ENCODE measurements at regions not wholly inside any gene's neighbourhood (a gene's known extent, or its start where the extent isn't known, plus 50 kb on each side); places are given as distances from the start of the nearest gene placed in this dataset.
A peak's percentile ranks its signal among the peaks of the same experiment; 100 is the strongest.
"Not testable (repeated sequence)": the region's sequence is repeated elsewhere in the genome, so short reads cannot be mapped to it uniquely, and the experiment has no call there.

- peaks cover 34 to 48% of the 10 kb centered on the region in 2 donors for H3K27me3 Mint-ChIP-seq
- no peak for DNase-seq (ENCODE audit: low spot score)
- H3K9me3 Mint-ChIP-seq = no peaks in the 10 kb centered on the region
- no peak overlapping the region for H3K27ac Mint-ChIP-seq
- H3K4me3 Mint-ChIP-seq = no peak overlapping the region
- H3K4me1 Mint-ChIP-seq (ENCODE audit: low read depth in 2 of 2) = no peaks in the 10 kb centered on the region
- peak; percentile 15 to 53 for ATAC-seq
- no peaks in the 10 kb centered on the region for H3K36me3 Mint-ChIP-seq
Measured at GRCh38 chr3:170801597-170801996, 68.4 kb downstream of the RPL22L1 start.

DNA sequence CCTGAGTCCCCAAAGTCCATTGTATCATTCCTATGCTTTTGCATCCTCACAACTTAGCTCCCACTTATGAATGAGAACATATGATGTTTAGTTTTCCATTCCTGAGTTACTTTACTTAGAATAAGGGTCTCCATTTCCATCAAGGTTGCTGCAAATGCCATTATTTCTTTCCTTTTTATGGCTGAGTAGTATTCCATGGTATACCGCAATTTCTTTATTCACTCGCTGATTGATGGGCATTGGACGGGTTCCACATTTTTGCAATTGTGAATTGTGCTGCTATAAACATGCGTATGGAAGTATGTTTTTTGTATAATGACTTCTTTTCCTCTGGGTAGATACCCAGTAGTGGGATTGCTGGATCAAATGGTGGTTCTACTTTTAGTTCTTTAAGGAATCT is 69.7 kb downstream of the RPL22L1 start:
- not testable (repeated sequence) for H3K9me3 Mint-ChIP-seq; H3K36me3 Mint-ChIP-seq; H3K4me3 Mint-ChIP-seq; DNase-seq (ENCODE audit: low spot score); H3K27ac Mint-ChIP-seq; H3K4me1 Mint-ChIP-seq (ENCODE audit: low read depth in 2 of 2); ATAC-seq
- peaks cover 31 to 45% of the 10 kb centered on the region in 2 donors for H3K27me3 Mint-ChIP-seq

DNA sequence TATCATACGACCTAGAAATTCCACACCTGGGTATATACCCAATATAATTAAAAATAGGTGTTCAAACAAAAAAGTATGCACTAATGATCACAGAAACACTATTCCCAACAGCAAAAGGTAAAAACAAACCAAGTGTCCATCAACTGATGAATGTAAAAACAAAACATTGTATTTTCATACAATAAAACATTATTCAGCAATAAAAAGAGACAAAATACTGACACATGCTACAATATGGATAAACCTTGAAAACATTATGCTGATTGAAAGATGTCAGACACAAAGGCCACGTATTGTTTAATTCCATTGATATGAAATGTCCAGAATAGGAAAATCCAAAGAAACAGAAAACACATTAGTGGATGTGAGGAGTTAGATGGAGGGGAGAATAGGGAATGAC is 71.0 kb downstream of the RPL22L1 start:
- Mint-ChIP-seq H3K27me3 (peaks cover 24 to 32% of the 10 kb centered on the region in 2 donors), H3K9me3 (no peaks in the 10 kb centered on the region), H3K36me3 (no peaks in the 10 kb centered on the region), H3K27ac (no peak overlapping the region), H3K4me1 (ENCODE audit: low read depth in 2 of 2) (no peaks in the 10 kb centered on the region), H3K4me3 (no peak overlapping the region)
- DNase-seq (ENCODE audit: low spot score) (no peak), ATAC-seq (no peak)

DNA sequence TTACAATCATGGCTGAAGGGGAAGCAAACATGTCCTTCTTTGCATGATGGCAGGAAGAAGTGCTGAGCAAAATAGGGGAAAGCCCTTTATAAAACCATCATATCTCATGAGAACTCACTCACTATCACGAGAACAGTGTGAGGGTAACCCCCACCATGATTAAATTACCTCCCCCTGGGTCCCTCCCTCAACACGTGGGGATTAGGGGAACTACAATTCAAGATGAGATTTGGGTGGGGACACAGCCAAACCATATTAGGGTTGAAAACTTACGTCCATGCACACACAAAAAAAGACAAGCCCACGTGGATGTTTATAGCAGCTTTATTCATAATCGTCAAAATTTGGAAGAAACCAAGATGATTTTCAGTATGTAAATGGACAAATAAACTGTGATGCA is 72.3 kb downstream of the RPL22L1 start:
- H3K9me3 Mint-ChIP-seq = no peaks in the 10 kb centered on the region
- H3K4me1 Mint-ChIP-seq (ENCODE audit: low read depth in 2 of 2) = no peaks in the 10 kb centered on the region
- ATAC-seq (no peak), DNase-seq (ENCODE audit: low spot score) (no peak)
- H3K27me3 Mint-ChIP-seq = peaks cover 20 to 25% of the 10 kb centered on the region in 2 donors
- no peak overlapping the region for H3K4me3 Mint-ChIP-seq
- H3K27ac Mint-ChIP-seq = no peak overlapping the region
- H3K36me3 Mint-ChIP-seq = no peaks in the 10 kb centered on the region

- H3K4me3 Mint-ChIP-seq = no peak overlapping the region
- peaks cover 0 to 12% of the 10 kb centered on the region in 2 donors for H3K27me3 Mint-ChIP-seq
- H3K9me3 Mint-ChIP-seq = no peaks in the 10 kb centered on the region
- DNase-seq (ENCODE audit: low spot score) = no peak
- ATAC-seq = no peak
- H3K36me3 Mint-ChIP-seq = no peaks in the 10 kb centered on the region
- H3K27ac Mint-ChIP-seq = no peak overlapping the region
- H3K4me1 Mint-ChIP-seq (ENCODE audit: low read depth in 2 of 2) = no peaks in the 10 kb centered on the region
Measured at GRCh38 chr3:170792471-170792870, 77.5 kb downstream of the RPL22L1 start.

- Mint-ChIP-seq H3K4me1 (ENCODE audit: low read depth in 2 of 2) (no peaks in the 10 kb centered on the region), H3K9me3 (no peaks in the 10 kb centered on the region), H3K27me3 (peaks cover 14 to 15% of the 10 kb centered on the region in 2 donors), H3K27ac (no peak overlapping the region), H3K4me3 (no peak overlapping the region), H3K36me3 (no peaks in the 10 kb centered on the region)
- DNase-seq (ENCODE audit: low spot score) = no peak
- no peak for ATAC-seq
Measured at GRCh38 chr3:170790647-170791046, 79.3 kb downstream of the RPL22L1 start.

DNA sequence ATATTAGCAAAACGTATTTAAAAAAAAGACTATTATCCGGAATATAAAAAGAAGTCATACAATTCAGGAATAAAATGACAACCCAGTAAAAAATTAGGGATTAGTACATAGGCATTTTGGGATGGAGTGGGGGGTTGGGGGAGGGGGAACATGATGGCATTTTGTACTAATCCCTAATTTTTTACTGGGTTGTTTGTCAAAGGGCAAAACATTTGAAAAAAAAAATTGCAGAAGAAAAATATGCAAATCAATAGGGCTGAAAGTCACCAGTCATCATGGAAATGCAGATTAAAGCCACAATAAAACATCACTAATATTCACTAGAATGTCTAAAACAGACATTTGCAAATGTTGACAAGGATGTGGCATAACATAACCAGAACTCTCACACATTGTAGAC is 82.5 kb downstream of the RPL22L1 start:
- ATAC-seq (no peak), DNase-seq (ENCODE audit: low spot score) (no peak)
- no peaks in the 10 kb centered on the region for H3K4me1 Mint-ChIP-seq (ENCODE audit: low read depth in 2 of 2)
- H3K36me3 Mint-ChIP-seq = no peaks in the 10 kb centered on the region
- no peak overlapping the region for H3K4me3 Mint-ChIP-seq
- H3K9me3 Mint-ChIP-seq = no peaks in the 10 kb centered on the region
- H3K27me3 Mint-ChIP-seq = peaks cover 31 to 43% of the 10 kb centered on the region in 2 donors
- H3K27ac Mint-ChIP-seq = no peak overlapping the region

- Mint-ChIP-seq H3K36me3 (no peaks in the 10 kb centered on the region), H3K4me3 (no peak overlapping the region), H3K27me3 (peaks cover 32 to 54% of the 10 kb centered on the region in 2 donors), H3K9me3 (no peaks in the 10 kb centered on the region), H3K27ac (no peak overlapping the region), H3K4me1 (ENCODE audit: low read depth in 2 of 2) (no peaks in the 10 kb centered on the region)
- DNase-seq (ENCODE audit: low spot score) (no peak), ATAC-seq (no peak)
Measured at GRCh38 chr3:170785454-170785853, 84.5 kb downstream of the RPL22L1 start.

DNA sequence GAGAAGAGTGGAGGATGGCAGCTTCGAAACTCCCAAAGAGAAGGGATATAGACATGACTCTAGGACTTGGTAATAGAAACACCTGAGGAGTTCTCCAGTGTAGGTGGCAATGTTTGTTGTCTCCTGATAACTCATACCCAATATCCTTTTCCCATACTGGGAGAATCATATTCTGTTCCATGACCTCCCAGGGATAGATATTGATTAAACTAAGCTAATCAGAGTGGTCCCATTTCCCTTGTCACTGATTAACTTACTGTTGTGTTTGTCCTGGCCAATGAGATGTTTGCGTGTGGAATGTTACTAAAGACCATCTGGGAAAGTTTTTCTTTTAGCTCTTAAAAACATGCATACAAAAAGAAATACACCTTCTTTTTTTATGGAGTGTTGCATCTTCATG is 85.6 kb downstream of the RPL22L1 start:
- Mint-ChIP-seq H3K4me1 (ENCODE audit: low read depth in 2 of 2) (no peaks in the 10 kb centered on the region), H3K36me3 (no peaks in the 10 kb centered on the region), H3K27me3 (peaks cover 36 to 54% of the 10 kb centered on the region in 2 donors), H3K27ac (no peak overlapping the region), H3K4me3 (no peak overlapping the region), H3K9me3 (no peaks in the 10 kb centered on the region)
- DNase-seq (ENCODE audit: low spot score) (no peak), ATAC-seq (no peak)

GRCh38 chr3:170780955-170781354 is 89.0 kb downstream of the RPL22L1 start:
- no peaks in the 10 kb centered on the region for H3K9me3 Mint-ChIP-seq
- no peaks in the 10 kb centered on the region for H3K36me3 Mint-ChIP-seq
- no peak for ATAC-seq
- no peak overlapping the region for H3K4me3 Mint-ChIP-seq
- peaks cover 38 to 55% of the 10 kb centered on the region in 2 donors for H3K27me3 Mint-ChIP-seq
- H3K4me1 Mint-ChIP-seq (ENCODE audit: low read depth in 2 of 2) = no peaks in the 10 kb centered on the region
- H3K27ac Mint-ChIP-seq = no peak overlapping the region
- DNase-seq (ENCODE audit: low spot score) = no peak

- DNase-seq (ENCODE audit: low spot score) = no peak
- Mint-ChIP-seq H3K4me3 (no peak overlapping the region), H3K9me3 (no peaks in the 10 kb centered on the region), H3K27me3 (peaks cover 36 to 50% of the 10 kb centered on the region in 2 donors), H3K4me1 (ENCODE audit: low read depth in 2 of 2) (no peaks in the 10 kb centered on the region), H3K36me3 (no peaks in the 10 kb centered on the region), H3K27ac (no peak overlapping the region)
- no peak for ATAC-seq
Measured at GRCh38 chr3:170780471-170780870, 89.5 kb downstream of the RPL22L1 start.

DNA sequence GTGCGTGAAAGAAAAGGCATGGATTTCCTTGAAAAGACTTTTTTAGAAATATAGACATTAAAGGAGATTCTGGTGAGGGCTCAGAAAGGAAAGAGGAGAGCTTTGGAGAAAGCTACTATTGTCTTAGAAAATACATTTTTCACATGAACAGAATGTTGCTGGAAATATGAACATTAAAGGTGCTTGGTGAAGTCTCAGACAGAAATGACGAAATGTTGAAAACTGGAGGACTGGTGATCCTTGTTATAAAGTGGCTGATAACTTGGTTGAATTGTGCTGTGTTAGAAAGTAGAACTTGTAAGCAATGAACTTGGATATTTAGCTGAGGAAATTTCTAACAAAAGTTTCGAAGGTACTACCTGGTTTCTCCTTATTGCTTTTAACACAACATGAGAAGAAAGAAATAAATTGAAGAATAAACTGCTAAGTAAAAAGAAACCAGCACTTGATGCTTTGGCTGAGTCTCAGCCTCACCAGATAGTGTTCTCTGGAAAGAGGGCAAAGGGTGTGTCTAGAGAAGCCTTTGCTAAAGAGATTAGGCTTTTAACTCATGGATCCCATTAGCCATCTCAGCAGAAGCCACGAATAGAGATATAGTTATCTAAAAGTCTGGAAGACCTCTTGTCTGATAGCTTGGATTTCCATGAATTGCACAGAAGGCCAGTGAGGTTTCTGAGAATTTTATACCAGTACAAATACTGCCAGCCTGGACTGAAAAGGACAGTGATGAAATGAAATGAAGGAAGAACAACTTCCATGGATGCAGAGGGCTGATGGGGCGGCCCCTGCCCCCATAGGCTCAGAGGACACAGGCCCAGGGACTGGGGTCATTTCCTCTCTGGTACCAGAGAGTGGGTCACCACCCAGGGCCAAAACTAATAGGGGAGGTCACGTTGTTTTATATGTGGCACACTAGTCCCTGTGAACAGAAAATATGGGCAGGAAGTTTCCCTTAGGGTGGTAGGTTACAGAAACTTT is 91.5 kb downstream of the RPL22L1 start:
- ATAC-seq (no peak), DNase-seq (ENCODE audit: low spot score) (no peak)
- Mint-ChIP-seq H3K36me3 (no peaks in the 10 kb centered on the region), H3K4me3 (no peak overlapping the region), H3K27ac (no peak overlapping the region), H3K9me3 (no peaks in the 10 kb centered on the region), H3K27me3 (peaks cover 26 to 34% of the 10 kb centered on the region in 2 donors), H3K4me1 (ENCODE audit: low read depth in 2 of 2) (no peaks in the 10 kb centered on the region)

DNA sequence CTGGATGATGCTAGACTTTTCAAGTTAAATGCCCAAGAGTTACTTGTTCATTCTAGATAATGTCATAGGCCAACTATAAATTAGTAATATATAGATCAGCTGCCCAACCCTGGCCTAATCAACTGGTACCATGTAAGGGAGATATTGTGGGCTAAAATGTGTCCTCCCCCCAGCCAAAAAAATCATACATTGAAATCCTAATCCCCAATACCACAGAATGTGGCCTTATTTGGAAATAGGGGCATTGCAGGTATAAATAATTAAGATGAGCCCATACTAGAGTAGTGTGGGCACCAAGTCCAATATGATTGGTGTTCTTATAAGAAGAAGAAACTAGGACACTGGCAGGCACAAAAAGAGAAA is 92.5 kb downstream of the RPL22L1 start:
- H3K27me3 Mint-ChIP-seq = peaks cover 19 to 24% of the 10 kb centered on the region in 2 donors
- no peak overlapping the region for H3K27ac Mint-ChIP-seq
- H3K9me3 Mint-ChIP-seq = no peaks in the 10 kb centered on the region
- DNase-seq (ENCODE audit: low spot score) (no peak), ATAC-seq (no peak)
- H3K36me3 Mint-ChIP-seq = no peaks in the 10 kb centered on the region
- no peak overlapping the region for H3K4me3 Mint-ChIP-seq
- H3K4me1 Mint-ChIP-seq (ENCODE audit: low read depth in 2 of 2) = no peaks in the 10 kb centered on the region

DNA sequence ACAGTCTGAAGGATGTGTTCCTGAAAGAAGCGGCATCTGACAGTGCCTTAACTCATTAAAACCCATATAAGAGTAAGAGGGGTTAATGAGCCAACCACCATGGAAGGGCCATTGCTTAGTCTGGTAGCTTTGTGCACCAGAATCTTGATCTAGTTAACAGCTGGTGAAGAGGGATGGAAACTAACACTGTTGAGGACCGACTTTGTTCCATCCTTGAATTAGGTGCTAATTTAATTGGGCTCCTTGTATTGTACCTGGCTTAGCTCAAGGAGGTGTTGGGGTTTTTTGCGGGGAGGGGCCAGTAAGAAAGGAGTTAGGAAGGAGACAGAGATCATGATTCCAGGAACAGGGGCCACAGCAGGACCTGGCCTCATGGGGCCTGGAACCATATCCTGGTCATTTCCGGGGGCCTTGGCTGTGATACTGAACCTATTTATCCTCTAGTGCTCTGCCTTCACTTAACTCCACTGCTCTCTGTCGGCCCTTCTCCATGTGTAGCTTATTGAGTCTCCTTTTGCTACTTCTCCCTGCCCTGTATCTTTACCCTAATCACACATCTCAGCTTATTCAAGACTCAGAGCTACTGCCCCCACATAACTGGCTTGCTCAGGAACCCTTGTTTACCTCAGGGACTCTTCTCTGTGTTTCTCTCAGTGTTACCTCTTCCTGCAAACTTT is 93.0 kb downstream of the RPL22L1 start:
- ATAC-seq = no peak
- DNase-seq (ENCODE audit: low spot score) = no peak
- no peaks in the 10 kb centered on the region for H3K36me3 Mint-ChIP-seq
- H3K27me3 Mint-ChIP-seq = peaks cover 18 to 19% of the 10 kb centered on the region in 2 donors
- no peaks in the 10 kb centered on the region for H3K9me3 Mint-ChIP-seq
- no peaks in the 10 kb centered on the region for H3K4me1 Mint-ChIP-seq (ENCODE audit: low read depth in 2 of 2)
- H3K4me3 Mint-ChIP-seq = no peak overlapping the region
- no peak overlapping the region for H3K27ac Mint-ChIP-seq

All from natural killer cell treated with Interleukin-12 subunit alpha and Interleukin-12 subunit beta and Interleukin-15 and Interleukin-18, amount 100 ng/mL, for 72 hours (primary cell).